ENCODE measurements at regions not wholly inside any gene's neighbourhood (a gene's known extent, or its start where the extent isn't known, plus 50 kb on each side); places are given as distances from the start of the nearest gene placed in this dataset.
"Not testable (repeated sequence)": the region's sequence is repeated elsewhere in the genome, so short reads cannot be mapped to it uniquely, and the experiment has no call there.

DNA sequence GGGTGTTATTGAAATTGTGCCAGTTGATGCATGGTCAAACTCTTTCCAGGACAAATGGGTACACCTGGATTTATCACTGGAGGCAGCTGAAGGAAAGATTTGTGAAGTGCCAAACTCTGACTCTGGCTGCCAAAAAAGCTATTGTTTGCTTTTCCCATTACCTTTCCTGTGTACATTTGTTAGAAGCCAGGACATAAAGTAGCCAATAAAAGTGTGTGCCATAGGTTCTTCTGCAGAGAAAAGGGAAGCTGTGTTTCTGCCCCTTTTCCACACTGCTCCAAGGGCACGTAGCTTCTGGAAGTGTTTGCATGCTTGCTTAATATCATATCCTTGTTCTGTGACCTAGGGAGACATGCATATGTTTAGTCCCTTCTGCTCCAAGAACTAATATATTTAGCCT is 1114.4 kb downstream of the SLC16A7 start:
- no peak for DNase-seq (ENCODE audit: low read depth in 2 of 2)

DNA sequence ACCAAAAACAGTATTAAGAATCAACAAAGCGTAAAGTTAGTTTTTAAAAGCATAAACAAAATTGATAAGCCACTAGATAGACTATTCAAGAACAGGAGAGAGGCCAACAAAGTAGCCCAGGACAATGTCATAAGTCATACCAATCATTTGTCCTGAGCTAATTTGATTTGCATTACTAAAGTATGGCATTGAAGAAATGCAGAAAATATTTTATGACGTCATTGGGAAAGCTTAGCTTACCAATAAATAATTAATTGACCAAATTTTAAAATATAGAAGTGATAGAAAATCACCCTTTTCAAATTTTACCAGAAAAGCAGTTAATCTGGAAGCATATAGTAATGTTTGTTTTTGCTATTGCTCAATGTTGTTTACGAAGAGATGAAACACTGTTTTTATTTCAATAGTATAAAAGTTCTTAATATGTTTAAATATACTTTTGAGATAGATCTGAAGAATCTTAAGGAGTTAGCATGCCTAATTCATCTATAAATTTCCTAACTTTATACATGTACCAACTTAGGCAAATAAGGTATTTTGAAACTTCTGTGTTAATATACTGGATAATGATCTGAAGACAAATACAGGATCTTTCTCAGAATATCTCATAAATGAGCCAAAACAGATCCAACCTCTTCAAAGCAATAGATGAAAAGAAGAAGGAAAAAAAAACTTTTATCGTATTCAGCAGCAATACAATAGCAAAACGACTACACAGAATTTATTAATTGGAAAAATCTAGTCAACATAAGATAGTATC is 1118.5 kb downstream of the SLC16A7 start:
- no peak for DNase-seq (ENCODE audit: low read depth in 2 of 2)

DNA sequence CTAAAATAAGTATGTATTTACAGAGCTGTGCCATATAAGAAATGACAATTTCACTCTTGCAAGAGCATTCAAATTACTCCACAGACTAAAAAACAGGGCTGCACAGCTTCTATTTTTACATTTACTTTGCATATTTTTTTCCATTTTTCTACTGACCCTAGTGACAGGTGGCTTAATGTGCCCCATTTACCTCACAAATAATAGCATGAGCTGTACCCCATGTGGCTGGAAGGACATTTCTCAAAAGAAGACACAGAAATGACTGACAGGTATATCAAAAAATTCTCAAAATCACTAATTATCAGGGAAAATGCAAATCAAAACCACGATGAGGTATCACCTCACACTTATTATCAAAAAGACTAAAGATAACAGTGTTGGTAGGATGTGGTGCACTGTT is 1128.6 kb downstream of the SLC16A7 start:
- DNase-seq (ENCODE audit: low read depth in 2 of 2), result no peak

DNA sequence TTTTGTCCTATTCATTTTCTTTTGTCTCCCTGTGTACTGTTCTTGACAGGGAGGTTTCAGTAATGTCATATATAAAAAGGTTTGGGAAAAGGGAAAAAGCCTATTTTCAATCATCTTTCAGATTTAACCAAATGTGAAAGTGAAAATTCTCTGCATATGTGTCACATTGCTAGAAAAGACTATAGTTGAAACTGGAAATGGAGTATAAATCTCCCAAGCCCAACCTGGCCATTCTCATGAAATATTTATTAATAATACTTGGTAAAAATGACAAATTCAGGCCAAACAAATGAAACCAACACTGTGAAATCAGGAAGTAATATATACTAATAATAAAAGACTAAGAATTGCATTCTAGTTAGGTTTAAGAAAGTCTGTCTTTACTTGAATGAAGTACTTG is 1129.2 kb downstream of the SLC16A7 start:
- DNase-seq (ENCODE audit: low read depth in 2 of 2), result no peak

GRCh38 chr12:60752589-60752988 is 1156.8 kb downstream of the SLC16A7 start:
- DNase-seq (ENCODE audit: low read depth in 2 of 2), result no peak

- no peak for DNase-seq (ENCODE audit: low read depth in 2 of 2)
These were observed 1162.4 kb downstream of the SLC16A7 start for GRCh38 chr12:60758224-60758623.

GRCh38 chr12:60760965-60761364 is 1165.1 kb downstream of the SLC16A7 start:
- no peak for DNase-seq (ENCODE audit: low read depth in 2 of 2)

- DNase-seq (ENCODE audit: low read depth in 2 of 2), result not testable (repeated sequence)
These were observed 1205.3 kb downstream of the SLC16A7 start for GRCh38 chr12:60801166-60801565.

DNA sequence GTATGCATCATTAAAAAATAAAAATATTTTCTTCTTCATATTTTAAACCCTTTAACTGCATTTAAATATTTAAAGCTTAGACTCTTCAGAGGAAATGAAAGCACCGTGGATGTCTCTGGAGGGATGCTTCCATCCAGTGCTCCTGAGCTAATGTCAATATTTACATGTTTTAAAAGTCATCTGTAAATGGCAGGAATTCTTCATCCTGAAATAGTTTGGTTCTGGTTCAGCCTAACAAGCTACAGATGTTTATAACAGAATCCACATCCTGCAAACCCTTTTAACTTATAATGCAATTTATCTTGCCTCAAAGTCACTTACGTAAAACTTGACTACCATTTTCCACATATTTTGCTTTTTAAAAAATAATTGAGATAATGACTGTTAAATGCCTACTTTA is 1207.3 kb downstream of the SLC16A7 start:
- DNase-seq (ENCODE audit: low read depth in 2 of 2), result no peak

GRCh38 chr12:60805364-60805763 is 1209.5 kb downstream of the SLC16A7 start:
- DNase-seq (ENCODE audit: low read depth in 2 of 2), result no peak

DNA sequence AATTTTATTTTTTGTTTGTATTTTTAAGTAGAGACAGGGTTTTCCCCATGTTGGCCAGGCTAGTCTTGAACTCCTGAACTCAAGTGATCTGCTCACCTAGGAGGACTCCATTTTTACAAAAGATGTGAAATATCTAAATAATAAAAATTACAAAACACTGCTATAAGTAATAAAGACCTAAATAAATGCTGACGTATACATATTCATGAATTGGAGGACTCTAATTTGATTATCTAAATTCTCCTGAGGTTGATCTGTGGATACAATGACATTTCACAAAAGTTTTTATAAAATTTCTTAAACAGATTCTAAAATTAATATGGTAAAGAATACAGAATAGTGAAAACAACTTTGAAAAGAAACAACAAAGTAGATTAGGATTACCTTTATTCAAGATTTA is 1224.0 kb downstream of the SLC16A7 start:
- DNase-seq (ENCODE audit: low read depth in 2 of 2), result no peak

- no peak for DNase-seq (ENCODE audit: low read depth in 2 of 2)
These were observed 1226.8 kb downstream of the SLC16A7 start for GRCh38 chr12:60822580-60822979.

DNA sequence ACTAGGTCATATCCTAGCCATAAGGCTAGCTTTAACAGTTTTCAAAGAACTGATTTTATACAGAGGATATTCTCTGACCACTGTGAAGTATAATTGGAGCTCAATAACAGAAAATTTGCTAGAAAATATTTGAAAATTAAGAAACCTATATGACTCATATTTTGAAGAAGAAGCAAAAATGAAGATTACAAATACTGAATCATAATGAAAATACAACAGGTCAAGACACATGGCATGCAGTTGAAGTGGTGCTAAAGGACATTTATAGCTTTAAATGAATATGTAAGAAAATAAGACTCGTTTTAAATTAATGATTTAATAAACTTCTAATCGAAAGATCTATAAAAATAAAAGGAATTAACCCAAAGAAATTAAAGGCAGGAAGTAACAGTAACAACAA is 1234.6 kb downstream of the SLC16A7 start:
- no peak for DNase-seq (ENCODE audit: low read depth in 2 of 2)

- no peak for DNase-seq (ENCODE audit: low read depth in 2 of 2)
These were observed 1236.5 kb downstream of the SLC16A7 start for GRCh38 chr12:60832290-60832689.

GRCh38 chr12:60834372-60834771 is 1238.5 kb downstream of the SLC16A7 start:
- no peak for DNase-seq (ENCODE audit: low read depth in 2 of 2)

- DNase-seq (ENCODE audit: low read depth in 2 of 2), result no peak
These were observed 1239.0 kb downstream of the SLC16A7 start for GRCh38 chr12:60834806-60835205.

DNA sequence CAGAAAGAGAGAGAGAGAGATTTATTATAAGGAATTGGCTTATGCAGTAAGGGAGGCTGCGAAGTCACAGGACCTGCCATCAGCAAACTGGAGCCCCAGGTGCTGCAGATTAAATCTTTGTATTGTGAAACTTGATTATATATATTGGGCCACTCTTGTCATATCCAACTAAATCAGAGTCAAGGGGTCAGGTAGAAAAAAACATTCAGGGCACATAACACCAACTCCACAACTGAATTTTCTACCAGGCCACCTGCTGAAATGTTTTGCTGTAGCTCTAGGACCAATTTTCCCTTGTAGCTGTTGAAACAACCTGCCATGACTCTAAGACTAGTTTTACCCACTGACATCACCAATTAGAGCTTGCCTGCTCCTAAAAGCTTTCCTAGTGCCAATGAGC is 1240.8 kb downstream of the SLC16A7 start:
- no peak for DNase-seq (ENCODE audit: low read depth in 2 of 2)

- no peak for DNase-seq (ENCODE audit: low read depth in 2 of 2)
These were observed 1246.4 kb downstream of the SLC16A7 start for GRCh38 chr12:60842181-60842580.

DNA sequence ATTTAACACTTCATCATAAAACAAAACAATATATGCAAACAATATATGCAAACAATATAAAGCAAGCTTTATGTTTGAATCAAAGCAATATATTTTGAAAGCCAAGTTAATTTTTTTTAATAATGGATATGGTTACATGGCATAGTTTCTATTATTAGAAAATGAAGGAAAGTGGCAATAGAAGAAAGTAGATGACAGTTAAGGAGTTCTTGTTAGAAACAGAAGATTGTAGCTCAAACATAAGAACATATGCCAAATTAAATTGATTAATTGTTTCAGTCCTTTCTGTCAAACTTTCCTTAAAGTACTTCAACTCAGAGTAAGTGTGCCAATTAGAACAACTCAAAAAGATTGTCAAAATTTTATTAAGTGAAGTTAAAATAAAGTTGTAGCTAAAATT is 1248.3 kb downstream of the SLC16A7 start:
- no peak for DNase-seq (ENCODE audit: low read depth in 2 of 2)

GRCh38 chr12:60844875-60845274 is 1249.0 kb downstream of the SLC16A7 start:
- DNase-seq (ENCODE audit: low read depth in 2 of 2), result no peak

DNA sequence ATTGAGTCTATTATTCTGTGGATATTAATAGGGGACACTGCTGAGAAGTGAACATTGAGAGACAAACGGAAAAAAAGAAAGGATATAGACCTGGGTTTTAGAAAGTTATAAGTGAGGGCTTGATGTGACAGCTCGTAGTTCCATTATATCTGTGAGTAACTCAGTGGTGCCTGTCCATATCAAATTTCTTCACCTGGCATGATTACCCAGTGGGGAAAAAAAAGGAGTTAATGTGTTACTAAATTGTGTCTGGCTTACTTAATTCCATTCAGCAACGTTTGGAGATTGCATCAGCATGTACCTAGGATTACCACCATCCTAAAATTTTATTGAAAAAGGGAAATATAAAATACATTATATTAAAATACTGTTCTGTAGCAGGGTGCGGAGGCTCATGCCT is 1249.9 kb downstream of the SLC16A7 start:
- DNase-seq (ENCODE audit: low read depth in 2 of 2), result no peak

DNA sequence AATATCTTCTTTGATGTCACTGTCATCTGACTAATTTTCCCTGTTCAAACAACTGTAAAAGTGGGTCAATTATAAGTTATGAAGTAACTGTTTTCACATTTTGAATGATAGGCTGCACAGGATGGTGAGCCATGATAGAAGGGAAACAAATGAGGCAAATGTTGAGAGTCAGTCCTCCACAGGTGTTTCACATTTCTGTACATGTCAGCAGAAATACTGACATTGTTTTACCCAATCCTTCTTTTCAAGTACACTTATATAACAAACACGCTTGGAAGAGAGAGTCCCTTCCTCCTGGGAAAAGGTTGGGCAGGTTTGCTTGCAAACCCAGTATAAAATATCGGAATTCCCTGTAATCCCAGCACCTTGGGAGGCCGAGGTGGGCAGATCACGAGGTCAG is 1251.5 kb downstream of the SLC16A7 start:
- DNase-seq (ENCODE audit: low read depth in 2 of 2), result no peak

DNA sequence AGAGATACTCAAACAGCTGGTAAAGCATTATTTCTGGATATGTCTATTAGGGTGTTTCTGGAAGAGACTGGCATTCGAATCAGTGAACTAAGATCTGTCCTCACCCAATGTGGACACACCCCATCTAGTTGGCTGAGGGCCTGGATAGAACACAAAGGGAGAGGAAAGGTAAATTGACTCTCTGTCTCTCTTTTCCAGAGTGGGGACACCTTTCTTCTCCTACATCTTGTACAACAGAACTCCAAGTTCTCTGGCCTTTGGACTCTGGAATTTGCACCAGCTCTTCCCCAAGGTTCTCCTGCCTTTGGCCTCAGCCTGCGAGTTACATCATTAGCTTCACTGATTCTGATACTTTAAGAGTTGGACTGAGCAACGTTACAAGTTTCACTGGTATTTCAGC is 1253.9 kb downstream of the SLC16A7 start:
- no peak for DNase-seq (ENCODE audit: low read depth in 2 of 2)

GRCh38 chr12:60853407-60853806 is 1257.6 kb downstream of the SLC16A7 start:
- no peak for DNase-seq (ENCODE audit: low read depth in 2 of 2)

All from stimulated activated CD4-positive, alpha-beta T cell treated with anti-CD3 and anti-CD28 coated beads, Interleukin-1b, Interleukin-23, amount 100 ng/mL, for 1 hour (primary cell).